ENCODE measurements at regions not wholly inside any gene's neighbourhood (a gene's known extent, or its start where the extent isn't known, plus 50 kb on each side); places are given as distances from the start of the nearest gene placed in this dataset.
A peak's percentile ranks its signal among the peaks of the same experiment; 100 is the strongest.

- Histone ChIP-seq H3K27ac (ENCODE audit: low read depth, low read length) (no peak overlapping the region), H3K4me3 (ENCODE audit: low read depth, low read length) (no peak overlapping the region), H3K27me3 (ENCODE audit: control insufficient read depth, insufficient read depth, low read length) (no peaks in the 10 kb centered on the region), H3K9me3 (ENCODE audit: control insufficient read depth, insufficient read depth, low read length) (no peaks in the 10 kb centered on the region)
- ChIA-PET CTCF (interaction anchor here (1.7 kb wide), 1 partner anchor 282 kb away, joined by 5 read pairs; no protein-coding TSS in a partner anchor), POLR2A (no interaction called here)
- no peak for DNase-seq (ENCODE audit: low read depth, low spot score)
- TF ChIP-seq, protein P1, sequence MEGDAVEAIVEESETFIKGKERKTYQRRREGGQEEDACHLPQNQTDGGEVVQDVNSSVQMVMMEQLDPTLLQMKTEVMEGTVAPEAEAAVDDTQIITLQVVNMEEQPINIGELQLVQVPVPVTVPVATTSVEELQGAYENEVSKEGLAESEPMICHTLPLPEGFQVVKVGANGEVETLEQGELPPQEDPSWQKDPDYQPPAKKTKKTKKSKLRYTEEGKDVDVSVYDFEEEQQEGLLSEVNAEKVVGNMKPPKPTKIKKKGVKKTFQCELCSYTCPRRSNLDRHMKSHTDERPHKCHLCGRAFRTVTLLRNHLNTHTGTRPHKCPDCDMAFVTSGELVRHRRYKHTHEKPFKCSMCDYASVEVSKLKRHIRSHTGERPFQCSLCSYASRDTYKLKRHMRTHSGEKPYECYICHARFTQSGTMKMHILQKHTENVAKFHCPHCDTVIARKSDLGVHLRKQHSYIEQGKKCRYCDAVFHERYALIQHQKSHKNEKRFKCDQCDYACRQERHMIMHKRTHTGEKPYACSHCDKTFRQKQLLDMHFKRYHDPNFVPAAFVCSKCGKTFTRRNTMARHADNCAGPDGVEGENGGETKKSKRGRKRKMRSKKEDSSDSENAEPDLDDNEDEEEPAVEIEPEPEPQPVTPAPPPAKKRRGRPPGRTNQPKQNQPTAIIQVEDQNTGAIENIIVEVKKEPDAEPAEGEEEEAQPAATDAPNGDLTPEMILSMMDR (IDR thresholded peaks at IDR 0.05; ENCODE audit: low read depth, low read length): no peak
Measured at GRCh38 chr21:28334407-28334806, 658.3 kb downstream of the LTN1 start.

DNA sequence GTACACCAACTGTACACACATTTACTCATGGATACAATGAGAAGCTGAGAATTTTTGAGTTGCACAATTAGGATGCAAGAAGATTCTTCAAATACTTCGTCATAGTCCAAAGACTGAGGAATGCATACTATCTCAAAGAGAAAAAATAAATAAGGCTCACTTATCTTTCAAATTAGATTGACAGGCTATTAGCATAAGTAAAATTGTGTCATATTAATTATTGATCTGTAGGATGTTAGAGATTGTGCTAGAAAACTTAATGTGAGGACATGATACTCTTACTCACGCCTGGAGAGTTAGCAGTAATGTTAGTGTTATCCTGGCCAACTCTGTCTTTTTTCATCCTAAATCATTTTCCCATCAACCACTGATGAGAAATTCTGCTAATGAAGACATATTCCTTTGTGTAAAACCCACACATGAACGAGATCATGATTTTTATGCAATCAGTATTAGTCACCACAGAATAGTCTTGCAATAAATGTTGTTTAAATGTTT lies 659.0 kb downstream of the LTN1 start:
- no peaks in the 10 kb centered on the region for H3K9me3 ChIP-seq (ENCODE audit: control insufficient read depth, insufficient read depth, low read length)
- no peak overlapping the region for H3K27ac ChIP-seq (ENCODE audit: low read depth, low read length)
- peak; percentile 10 for DNase-seq (ENCODE audit: low read depth, low spot score)
- ChIA-PET CTCF (no interaction called here), POLR2A (no interaction called here)
- no peak overlapping the region for H3K4me3 ChIP-seq (ENCODE audit: low read depth, low read length)
- no peaks in the 10 kb centered on the region for H3K27me3 ChIP-seq (ENCODE audit: control insufficient read depth, insufficient read depth, low read length)
- TF ChIP-seq, protein P1 (IDR thresholded peaks at IDR 0.05; ENCODE audit: low read depth, low read length): no peak

DNA sequence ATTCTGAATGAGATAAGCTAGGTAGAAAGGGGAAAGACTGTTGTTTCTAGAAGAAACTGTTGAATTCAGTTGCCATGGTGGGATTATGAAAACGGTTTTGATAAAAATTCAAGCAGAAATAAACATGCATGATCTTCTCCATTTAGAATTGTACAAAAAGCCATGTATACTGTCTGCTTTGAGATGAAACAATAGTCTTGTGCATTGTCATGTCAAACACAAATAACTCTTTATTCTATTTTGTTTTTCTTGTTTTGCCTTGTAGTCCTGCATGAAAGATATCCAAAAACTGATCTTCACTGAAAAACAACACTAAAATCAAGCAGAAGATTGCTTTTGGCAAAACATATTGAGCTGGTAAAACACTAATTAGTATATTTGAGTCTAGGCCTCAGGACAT lies 659.9 kb downstream of the LTN1 start:
- ChIA-PET CTCF (interaction anchor here (0.9 kb wide), 1 partner anchor 264 kb away, joined by 3 read pairs; no protein-coding TSS in a partner anchor), POLR2A (no interaction called here)
- H3K9me3 ChIP-seq (ENCODE audit: control insufficient read depth, insufficient read depth, low read length): no peaks in the 10 kb centered on the region
- no peak for DNase-seq (ENCODE audit: low read depth, low spot score)
- H3K4me3 ChIP-seq (ENCODE audit: low read depth, low read length): no peak overlapping the region
- H3K27ac ChIP-seq (ENCODE audit: low read depth, low read length): no peak overlapping the region
- no peaks in the 10 kb centered on the region for H3K27me3 ChIP-seq (ENCODE audit: control insufficient read depth, insufficient read depth, low read length)
- TF ChIP-seq, protein P1 (IDR thresholded peaks at IDR 0.05; ENCODE audit: low read depth, low read length): no peak

- POLR2A ChIA-PET: no interaction called here
- Histone ChIP-seq H3K9me3 (ENCODE audit: control insufficient read depth, insufficient read depth, low read length) (no peaks in the 10 kb centered on the region), H3K27ac (ENCODE audit: low read depth, low read length) (no peak overlapping the region), H3K27me3 (ENCODE audit: control insufficient read depth, insufficient read depth, low read length) (no peaks in the 10 kb centered on the region), H3K4me3 (ENCODE audit: low read depth, low read length) (no peak overlapping the region)
- no peak for DNase-seq (ENCODE audit: low read depth, low spot score)
- CTCF ChIA-PET: interaction anchor here (1.0 to 1.5 kb wide), 3 partner anchors 10 to 12 kb away, joined by 3 to 5 read pairs (median 4); no protein-coding TSS in a partner anchor
- TF ChIP-seq, protein P1 (IDR thresholded peaks at IDR 0.05; ENCODE audit: low read depth, low read length): no peak
Measured at GRCh38 chr21:28325618-28326017, 667.1 kb downstream of the LTN1 start.

GRCh38 chr21:28324690-28325089 lies 668.0 kb downstream of the LTN1 start:
- TF ChIP-seq, protein P1 (IDR thresholded peaks at IDR 0.05; ENCODE audit: low read depth, low read length): no peak
- ChIA-PET CTCF (interaction anchor here (1.4 kb wide), 1 partner anchor 11 kb away, joined by 3 read pairs; no protein-coding TSS in a partner anchor), POLR2A (no interaction called here)
- no peak for DNase-seq (ENCODE audit: low read depth, low spot score)
- H3K9me3 ChIP-seq (ENCODE audit: control insufficient read depth, insufficient read depth, low read length): no peaks in the 10 kb centered on the region
- H3K27me3 ChIP-seq (ENCODE audit: control insufficient read depth, insufficient read depth, low read length): no peaks in the 10 kb centered on the region
- no peak overlapping the region for H3K27ac ChIP-seq (ENCODE audit: low read depth, low read length)
- H3K4me3 ChIP-seq (ENCODE audit: low read depth, low read length): no peak overlapping the region
